KMS-11 (cell line): ENCODE measurements at regions not wholly inside any gene's neighbourhood (a gene's known extent, or its start where the extent isn't known, plus 50 kb on each side); places are given as distances from the start of the nearest gene placed in this dataset.
"Not testable (repeated sequence)": the region's sequence is repeated elsewhere in the genome, so short reads cannot be mapped to it uniquely, and the experiment has no call there.

Experiments
- H2AFZ ChIP-seq: fragments of 200-600 bp; sonication (generic); 2 replicates; pipeline ENCODE4 v1.6.1; 2016; ENCODE audit warnings: antibody characterized with exemption, mixed run types, low read depth
- H3K27ac ChIP-seq: fragments of 200-600 bp; sonication (generic); 2 replicates; pipeline ENCODE4 v1.6.1; 2016; ENCODE audit warnings: mild to moderate bottlenecking, mixed run types
- H3K27me3 ChIP-seq: fragments of 200-600 bp; sonication (generic); 2 replicates; pipeline ENCODE4 v1.6.1; 2017; ENCODE audit warnings: mild to moderate bottlenecking, low read depth, mixed run types, moderate library complexity; ENCODE audit not compliant: insufficient read depth
- H3K36me3 ChIP-seq: fragments of 200-600 bp; sonication (generic); 2 replicates; pipeline ENCODE4 v1.6.1; 2017; ENCODE audit warnings: mild to moderate bottlenecking, mixed run types; ENCODE audit not compliant: insufficient read depth
- H3K4me1 ChIP-seq: fragments of 200-600 bp; sonication (generic); 2 replicates; pipeline ENCODE4 v1.6.1; 2016; ENCODE audit warnings: mild to moderate bottlenecking, low read depth, mixed run types; ENCODE audit not compliant: poor library complexity, severe bottlenecking
- H3K4me2 ChIP-seq: fragments of 200-600 bp; sonication (generic); 2 replicates; pipeline ENCODE4 v1.7.0; 2016; ENCODE audit warnings: mild to moderate bottlenecking, mixed run types
- H3K4me3 ChIP-seq: fragments of 200-600 bp; sonication (generic); IDR thresholded peaks from 2 replicates; pipeline ENCODE4 v1.6.1; 2017; ENCODE audit warnings: low read depth, low read length, mixed read lengths; ENCODE audit not compliant: insufficient read depth
- H3K79me2 ChIP-seq: fragments of 200-600 bp; sonication (generic); 2 replicates; pipeline ENCODE4 v1.6.1; 2016; ENCODE audit warnings: low read depth, mixed run types; ENCODE audit not compliant: insufficient read depth
- H3K9ac ChIP-seq: fragments of 200-600 bp; sonication (generic); 2 replicates; pipeline ENCODE4 v1.6.1; 2016; ENCODE audit warnings: mild to moderate bottlenecking, mixed run types
- H4K20me1 ChIP-seq: fragments of 200-600 bp; sonication (generic); 2 replicates; pipeline ENCODE4 v1.6.1; 2016; ENCODE audit warnings: mild to moderate bottlenecking, mixed run types; ENCODE audit not compliant: insufficient read depth
- TF ChIP-seq, protein P1 (sequence below): fragments of 200-600 bp; sonication (generic); conservative IDR thresholded peaks from 2 replicates; pipeline ENCODE4 v1.6.1; 2017; ENCODE audit warnings: low read depth, mild to moderate bottlenecking, antibody characterized with exemption, low read length, moderate library complexity, mixed read lengths

DNA sequence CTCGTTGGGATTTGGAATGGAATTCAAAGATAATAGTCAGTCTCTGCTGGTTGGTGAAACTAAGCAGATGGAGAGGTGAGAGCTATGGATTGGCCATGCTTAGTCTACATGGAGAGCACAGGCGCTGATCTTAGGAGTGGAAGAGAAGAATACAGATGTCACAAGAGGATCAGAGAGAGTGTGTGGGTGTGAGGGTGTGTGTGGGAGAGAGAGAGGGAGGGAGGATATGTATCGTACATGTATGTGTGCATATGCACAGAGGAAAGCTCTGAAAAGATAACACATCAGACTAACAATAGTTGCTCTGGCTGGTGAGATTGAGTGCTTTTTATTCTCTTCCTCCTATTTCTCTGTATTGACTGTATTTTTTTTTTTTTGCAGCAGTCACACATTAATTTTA lies 686.2 kb upstream of the TBX3 start:
- H3K4me2 ChIP-seq: no peak overlapping the region
- no peak overlapping the region for H2AFZ ChIP-seq
- H3K4me3 ChIP-seq: no peak overlapping the region
- no peaks in the 10 kb centered on the region for H4K20me1 ChIP-seq
- H3K27me3 ChIP-seq: no peaks in the 10 kb centered on the region
- no peaks in the 10 kb centered on the region for H3K36me3 ChIP-seq
- TF ChIP-seq, protein P1, sequence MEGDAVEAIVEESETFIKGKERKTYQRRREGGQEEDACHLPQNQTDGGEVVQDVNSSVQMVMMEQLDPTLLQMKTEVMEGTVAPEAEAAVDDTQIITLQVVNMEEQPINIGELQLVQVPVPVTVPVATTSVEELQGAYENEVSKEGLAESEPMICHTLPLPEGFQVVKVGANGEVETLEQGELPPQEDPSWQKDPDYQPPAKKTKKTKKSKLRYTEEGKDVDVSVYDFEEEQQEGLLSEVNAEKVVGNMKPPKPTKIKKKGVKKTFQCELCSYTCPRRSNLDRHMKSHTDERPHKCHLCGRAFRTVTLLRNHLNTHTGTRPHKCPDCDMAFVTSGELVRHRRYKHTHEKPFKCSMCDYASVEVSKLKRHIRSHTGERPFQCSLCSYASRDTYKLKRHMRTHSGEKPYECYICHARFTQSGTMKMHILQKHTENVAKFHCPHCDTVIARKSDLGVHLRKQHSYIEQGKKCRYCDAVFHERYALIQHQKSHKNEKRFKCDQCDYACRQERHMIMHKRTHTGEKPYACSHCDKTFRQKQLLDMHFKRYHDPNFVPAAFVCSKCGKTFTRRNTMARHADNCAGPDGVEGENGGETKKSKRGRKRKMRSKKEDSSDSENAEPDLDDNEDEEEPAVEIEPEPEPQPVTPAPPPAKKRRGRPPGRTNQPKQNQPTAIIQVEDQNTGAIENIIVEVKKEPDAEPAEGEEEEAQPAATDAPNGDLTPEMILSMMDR: no peak
- H3K79me2 ChIP-seq: no peaks in the 10 kb centered on the region
- H3K4me1 ChIP-seq: peaks cover 7% of the 10 kb centered on the region
- no peak overlapping the region for H3K9ac ChIP-seq
- no peak overlapping the region for H3K27ac ChIP-seq

GRCh38 chr12:115366277-115366676 lies 682.3 kb upstream of the TBX3 start:
- not testable (repeated sequence) for H3K4me2 ChIP-seq, H2AFZ ChIP-seq, H3K27me3 ChIP-seq, H3K27ac ChIP-seq, H3K4me1 ChIP-seq, H4K20me1 ChIP-seq, H3K79me2 ChIP-seq, H3K4me3 ChIP-seq, H3K36me3 ChIP-seq, H3K9ac ChIP-seq

- H3K4me1 ChIP-seq, H3K4me2 ChIP-seq, H4K20me1 ChIP-seq, H3K27ac ChIP-seq, H3K36me3 ChIP-seq, H3K4me3 ChIP-seq, H3K79me2 ChIP-seq, H3K27me3 ChIP-seq, H3K9ac ChIP-seq, H2AFZ ChIP-seq: not testable (repeated sequence)
Measured at GRCh38 chr12:115365765-115366164, 681.8 kb upstream of the TBX3 start.

DNA sequence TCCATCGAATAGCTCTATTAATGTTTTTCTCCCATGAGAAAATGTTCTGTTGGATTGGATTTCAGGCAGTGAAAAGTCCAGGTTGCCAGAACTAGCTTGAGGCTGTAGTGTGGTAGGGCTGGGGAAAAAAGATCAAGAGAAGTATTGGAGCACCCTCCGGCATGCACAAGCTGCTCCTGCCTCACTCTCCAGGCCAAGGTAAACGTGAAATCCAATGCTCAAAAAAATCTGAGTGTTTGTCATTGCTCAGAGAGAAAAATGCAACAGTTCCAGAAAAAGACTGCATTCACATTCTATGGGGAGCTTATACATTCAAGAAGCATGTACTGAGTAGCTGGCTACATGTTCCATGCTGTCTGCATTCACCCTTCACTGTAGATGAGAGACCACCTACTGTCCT lies 680.9 kb upstream of the TBX3 start:
- Histone ChIP-seq H3K36me3 (no peaks in the 10 kb centered on the region), H4K20me1 (no peaks in the 10 kb centered on the region), H3K4me2 (no peak overlapping the region), H2AFZ (no peak overlapping the region), H3K27me3 (no peaks in the 10 kb centered on the region), H3K9ac (no peak overlapping the region), H3K79me2 (no peaks in the 10 kb centered on the region), H3K27ac (no peak overlapping the region), H3K4me3 (no peak overlapping the region), H3K4me1 (no peaks in the 10 kb centered on the region)
- TF ChIP-seq, protein P1: no peak

DNA sequence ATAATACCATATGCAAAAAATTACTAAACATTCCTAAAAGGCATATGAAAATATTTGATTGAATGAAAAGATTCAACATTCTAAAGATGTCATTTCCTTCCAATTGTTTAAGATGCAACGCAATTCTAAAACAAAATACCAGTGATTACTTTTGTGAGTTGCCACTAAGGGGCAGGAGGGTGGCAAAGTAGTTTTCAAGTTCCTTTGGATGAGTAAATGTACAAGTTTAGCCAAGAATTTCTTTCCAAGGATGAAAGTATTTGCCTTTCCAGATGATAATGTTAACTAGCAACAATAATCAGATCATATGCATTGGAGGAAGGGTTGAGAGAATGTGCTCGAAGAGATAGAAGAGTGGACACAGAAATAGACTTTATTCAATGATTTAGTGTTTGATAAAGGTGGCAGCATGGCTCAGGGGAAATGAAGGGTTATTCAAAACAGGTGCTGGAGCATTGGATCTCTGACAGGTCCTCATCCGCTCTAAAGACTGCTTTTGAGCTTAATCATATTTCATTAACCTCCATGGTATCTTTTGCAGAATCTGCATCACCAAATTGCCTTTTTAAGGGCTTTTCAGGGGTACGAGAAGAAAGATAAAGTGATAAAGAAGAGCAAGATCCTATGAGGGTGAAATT lies 678.5 kb upstream of the TBX3 start:
- H3K4me2 ChIP-seq: no peak overlapping the region
- no peak overlapping the region for H2AFZ ChIP-seq
- H3K36me3 ChIP-seq: no peaks in the 10 kb centered on the region
- H4K20me1 ChIP-seq: no peaks in the 10 kb centered on the region
- no peaks in the 10 kb centered on the region for H3K4me1 ChIP-seq
- H3K79me2 ChIP-seq: no peaks in the 10 kb centered on the region
- no peaks in the 10 kb centered on the region for H3K27me3 ChIP-seq
- TF ChIP-seq, protein P1: no peak
- H3K27ac ChIP-seq: no peak overlapping the region
- H3K4me3 ChIP-seq: no peak overlapping the region
- no peak overlapping the region for H3K9ac ChIP-seq
